Omental fat pad (tissue), 3 donors: ENCODE measurements at regions not wholly inside any gene's neighbourhood (a gene's known extent, or its start where the extent isn't known, plus 50 kb on each side); places are given as distances from the start of the nearest gene placed in this dataset.

ENCODE experiments used
- ATAC-seq: fragments of 150-250 bp; one replicate; pipeline ENCODE4 v1.9.1; 2016; ENCODE audit warnings: mild to moderate bottlenecking, moderate library complexity; ENCODE audit not compliant: low FRiP score
- DNase-seq: peaks from one replicate; pipeline ENCODE4 v3.0.0-alpha.2; 2019; ENCODE audit warnings: low spot score
- TF ChIP-seq, protein P1 (sequence below), 3 donors: fragments of 450-650 bp; IDR thresholded peaks; one replicate each; pipeline ENCODE4 v1.5.1; 2016 to 2017; ENCODE audit warnings: antibody characterized with exemption in 3 of 3, mild to moderate bottlenecking in 3 of 3, moderate library complexity in 2 of 3

DNA sequence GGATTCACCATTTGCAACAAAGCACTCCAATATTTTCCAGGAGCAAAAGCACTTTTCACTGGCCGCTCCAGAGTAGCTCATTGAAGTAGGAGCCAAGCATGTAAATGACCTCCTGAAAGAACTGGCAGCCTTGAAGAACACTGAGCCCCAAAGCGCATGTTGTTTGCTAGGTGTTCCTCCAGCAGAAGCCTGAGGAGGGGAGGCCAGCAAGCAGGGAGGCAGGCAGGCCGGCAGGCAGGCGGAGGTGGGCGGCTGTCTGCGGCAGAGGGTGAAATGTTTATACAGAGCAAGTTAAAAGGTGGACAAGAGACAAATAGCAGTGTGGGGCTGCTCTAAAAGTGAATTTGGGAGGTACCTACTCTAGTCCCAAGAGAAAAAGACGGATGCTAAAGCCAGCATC lies 439.4 kb downstream of the CCDC91 start:
- ATAC-seq (no peak), DNase-seq (no peak)
- TF ChIP-seq, protein P1, sequence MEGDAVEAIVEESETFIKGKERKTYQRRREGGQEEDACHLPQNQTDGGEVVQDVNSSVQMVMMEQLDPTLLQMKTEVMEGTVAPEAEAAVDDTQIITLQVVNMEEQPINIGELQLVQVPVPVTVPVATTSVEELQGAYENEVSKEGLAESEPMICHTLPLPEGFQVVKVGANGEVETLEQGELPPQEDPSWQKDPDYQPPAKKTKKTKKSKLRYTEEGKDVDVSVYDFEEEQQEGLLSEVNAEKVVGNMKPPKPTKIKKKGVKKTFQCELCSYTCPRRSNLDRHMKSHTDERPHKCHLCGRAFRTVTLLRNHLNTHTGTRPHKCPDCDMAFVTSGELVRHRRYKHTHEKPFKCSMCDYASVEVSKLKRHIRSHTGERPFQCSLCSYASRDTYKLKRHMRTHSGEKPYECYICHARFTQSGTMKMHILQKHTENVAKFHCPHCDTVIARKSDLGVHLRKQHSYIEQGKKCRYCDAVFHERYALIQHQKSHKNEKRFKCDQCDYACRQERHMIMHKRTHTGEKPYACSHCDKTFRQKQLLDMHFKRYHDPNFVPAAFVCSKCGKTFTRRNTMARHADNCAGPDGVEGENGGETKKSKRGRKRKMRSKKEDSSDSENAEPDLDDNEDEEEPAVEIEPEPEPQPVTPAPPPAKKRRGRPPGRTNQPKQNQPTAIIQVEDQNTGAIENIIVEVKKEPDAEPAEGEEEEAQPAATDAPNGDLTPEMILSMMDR (IDR thresholded peaks at IDR 0.05), result no peak

DNA sequence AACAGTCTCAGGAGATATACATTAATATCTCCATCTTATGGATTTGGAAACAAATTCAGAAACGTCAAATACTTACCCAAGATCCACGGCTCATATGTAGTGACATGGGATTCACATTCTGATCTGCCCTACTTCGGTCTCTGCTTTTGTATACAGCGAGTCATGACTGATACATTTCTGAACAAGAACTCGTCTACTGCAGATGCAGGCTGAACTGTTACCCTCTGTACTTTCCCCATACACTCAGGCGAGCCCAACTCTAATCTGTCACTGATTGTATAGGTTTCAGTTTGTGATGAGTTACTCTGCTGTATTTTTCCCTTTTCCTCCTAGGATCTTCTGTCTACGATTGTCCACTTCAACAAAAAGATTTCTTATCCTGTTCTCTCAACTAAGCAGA lies 441.6 kb downstream of the CCDC91 start:
- DNase-seq (no peak), ATAC-seq (no peak)
- TF ChIP-seq, protein P1 (IDR thresholded peaks at IDR 0.05), result no peak

DNA sequence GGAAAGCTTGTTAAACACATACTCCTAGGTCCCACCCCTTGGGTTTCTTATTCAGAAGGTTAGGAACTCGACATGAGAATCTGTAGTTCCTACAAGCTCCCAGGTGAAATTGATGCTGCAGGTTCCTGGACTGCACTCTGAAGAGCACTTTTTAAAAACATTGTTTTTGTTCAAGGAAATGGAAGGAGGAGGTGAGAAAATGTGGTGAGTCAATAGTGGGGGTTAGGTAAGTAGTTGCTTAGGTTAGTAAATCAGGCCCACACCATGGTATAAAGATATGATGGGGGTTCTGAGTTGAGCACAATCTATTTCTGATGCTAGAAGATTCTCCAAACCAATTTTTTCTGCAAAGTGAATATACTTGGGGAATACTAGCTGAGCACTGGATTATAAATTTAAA lies 450.3 kb downstream of the CCDC91 start:
- ATAC-seq, result no peak
- TF ChIP-seq, protein P1 (IDR thresholded peaks at IDR 0.05), result no peak
- no peak for DNase-seq

DNA sequence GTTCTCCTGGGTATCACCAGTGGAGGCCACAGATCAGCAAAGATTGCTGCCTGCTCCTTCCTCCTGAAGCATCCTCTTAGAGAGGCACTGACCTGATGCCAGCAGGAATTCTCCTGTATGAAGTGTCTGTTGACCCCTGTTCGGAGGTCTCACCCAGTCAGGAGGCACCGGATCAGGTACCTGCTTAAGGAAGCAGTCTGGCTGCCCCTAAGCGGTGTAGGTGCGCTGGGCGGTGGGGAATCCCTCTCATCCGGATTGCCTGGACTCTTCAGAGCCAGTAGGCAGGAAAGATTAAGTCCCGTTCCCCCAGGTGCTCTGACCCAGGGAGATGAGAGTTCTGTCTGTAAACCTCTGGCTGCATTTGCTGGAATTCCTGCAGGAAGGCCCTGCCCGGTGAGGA lies 455.2 kb downstream of the CCDC91 start:
- TF ChIP-seq, protein P1 (IDR thresholded peaks at IDR 0.05), result no peak
- DNase-seq, result no peak
- no peak for ATAC-seq

DNA sequence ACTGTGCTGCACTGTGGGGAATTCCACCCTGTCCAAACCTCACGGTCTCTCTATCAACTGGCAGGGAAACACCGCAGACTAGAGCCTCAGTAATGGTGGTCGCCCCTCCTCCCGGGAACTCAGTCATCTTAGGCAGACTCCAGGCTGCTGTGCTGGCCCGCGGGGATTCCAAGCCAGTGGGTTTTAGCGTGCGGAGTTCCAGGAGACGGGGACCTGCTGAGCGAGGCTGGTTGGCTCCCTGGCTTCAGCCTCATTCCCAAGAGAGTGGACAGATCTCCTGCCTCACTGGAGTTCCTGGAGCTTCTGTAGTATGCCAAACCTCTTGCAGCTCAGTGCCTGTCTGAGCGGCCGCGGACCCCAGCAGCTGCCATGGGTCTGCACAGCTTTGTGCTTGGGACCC lies 455.6 kb downstream of the CCDC91 start:
- no peak for ATAC-seq
- no peak for DNase-seq
- TF ChIP-seq, protein P1 (IDR thresholded peaks at IDR 0.05), result no peak

DNA sequence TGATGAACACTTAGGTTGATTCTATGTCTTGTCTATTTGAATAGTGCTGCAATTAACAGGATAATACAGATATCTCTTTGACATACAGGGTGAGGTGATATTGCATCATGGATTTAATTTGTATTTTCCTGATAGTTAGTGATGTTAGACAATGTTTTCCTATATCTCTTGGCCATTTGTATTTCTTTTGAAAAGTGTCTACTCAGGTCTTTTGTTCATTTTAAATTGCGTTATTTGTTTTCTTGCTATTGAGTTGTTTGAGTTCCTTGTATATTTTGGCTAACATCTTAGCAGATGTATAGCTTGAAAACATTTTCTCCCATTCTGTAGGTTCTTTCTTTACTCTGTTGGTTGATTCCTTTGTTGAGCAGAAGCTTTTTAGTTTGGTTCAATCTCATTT lies 460.6 kb downstream of the CCDC91 start:
- ATAC-seq, result no peak
- no peak for DNase-seq
- TF ChIP-seq, protein P1 (IDR thresholded peaks at IDR 0.05), result no peak

DNA sequence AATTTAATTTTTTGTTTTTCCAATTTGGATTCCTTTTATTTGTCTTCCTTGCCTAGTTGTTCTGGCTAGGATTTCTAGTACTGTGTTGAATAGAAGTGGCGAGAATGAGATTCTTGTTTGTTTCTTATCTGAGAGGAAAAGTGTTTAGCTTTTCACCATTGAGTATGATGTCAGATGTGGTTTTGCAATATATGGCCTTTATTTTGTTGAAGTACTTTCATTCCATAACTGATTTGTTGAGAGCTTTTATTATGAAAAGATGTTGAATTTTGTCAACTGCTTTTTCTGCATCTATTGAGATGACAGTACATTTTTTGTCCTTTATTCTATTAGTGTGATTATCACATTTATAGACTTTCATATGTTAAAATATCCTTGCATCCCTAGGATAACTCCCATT lies 462.0 kb downstream of the CCDC91 start:
- TF ChIP-seq, protein P1 (IDR thresholded peaks at IDR 0.05), result no peak
- ATAC-seq (no peak), DNase-seq (no peak)
